Breast epithelium (tissue), 3 donors: ENCODE measurements at regions not wholly inside any gene's neighbourhood (a gene's known extent, or its start where the extent isn't known, plus 50 kb on each side); places are given as distances from the start of the nearest gene placed in this dataset.

Experiments
- POLR2AphosphoS5 ChIP-seq, 3 donors: sonication (generic); formaldehyde crosslinking; IDR thresholded peaks; one replicate each; pipeline ENCODE4 v1.6.1; 2017; ENCODE audit warnings: antibody characterized with exemption in 3 of 3
- TF ChIP-seq, protein P1 (sequence below), 3 donors: fragments of 450-650 bp; IDR thresholded peaks; one replicate each; pipeline ENCODE4 v1.5.1; 2016 to 2017; ENCODE audit warnings: antibody characterized with exemption in 3 of 3, mild to moderate bottlenecking in 3 of 3, moderate library complexity in 3 of 3

DNA sequence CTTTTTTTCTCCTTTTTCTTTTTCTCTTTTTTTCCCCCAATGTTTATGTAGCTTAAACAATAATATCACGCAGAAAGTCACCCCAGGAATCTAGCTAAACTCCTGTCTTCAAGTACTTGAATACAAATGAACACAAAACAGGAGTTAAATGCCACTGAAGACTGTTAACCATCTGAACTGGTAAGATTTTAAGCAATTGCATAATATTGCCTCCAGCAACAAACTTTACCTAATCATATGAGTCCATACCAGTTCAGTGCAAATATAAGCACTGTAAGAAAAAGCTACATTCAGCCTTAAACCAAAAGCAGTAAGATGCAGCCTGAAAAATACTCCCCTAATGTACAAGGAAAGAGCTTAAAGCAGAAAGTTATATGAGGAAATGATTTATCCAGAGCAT lies 173.9 kb upstream of the TFAP2D start:
- TF ChIP-seq, protein P1, sequence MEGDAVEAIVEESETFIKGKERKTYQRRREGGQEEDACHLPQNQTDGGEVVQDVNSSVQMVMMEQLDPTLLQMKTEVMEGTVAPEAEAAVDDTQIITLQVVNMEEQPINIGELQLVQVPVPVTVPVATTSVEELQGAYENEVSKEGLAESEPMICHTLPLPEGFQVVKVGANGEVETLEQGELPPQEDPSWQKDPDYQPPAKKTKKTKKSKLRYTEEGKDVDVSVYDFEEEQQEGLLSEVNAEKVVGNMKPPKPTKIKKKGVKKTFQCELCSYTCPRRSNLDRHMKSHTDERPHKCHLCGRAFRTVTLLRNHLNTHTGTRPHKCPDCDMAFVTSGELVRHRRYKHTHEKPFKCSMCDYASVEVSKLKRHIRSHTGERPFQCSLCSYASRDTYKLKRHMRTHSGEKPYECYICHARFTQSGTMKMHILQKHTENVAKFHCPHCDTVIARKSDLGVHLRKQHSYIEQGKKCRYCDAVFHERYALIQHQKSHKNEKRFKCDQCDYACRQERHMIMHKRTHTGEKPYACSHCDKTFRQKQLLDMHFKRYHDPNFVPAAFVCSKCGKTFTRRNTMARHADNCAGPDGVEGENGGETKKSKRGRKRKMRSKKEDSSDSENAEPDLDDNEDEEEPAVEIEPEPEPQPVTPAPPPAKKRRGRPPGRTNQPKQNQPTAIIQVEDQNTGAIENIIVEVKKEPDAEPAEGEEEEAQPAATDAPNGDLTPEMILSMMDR (IDR thresholded peaks at IDR 0.05), result no peak
- TF ChIP-seq POLR2AphosphoS5 (IDR thresholded peaks at IDR 0.05), result no peak
